ENCODE measurements at regions not wholly inside any gene's neighbourhood (a gene's known extent, or its start where the extent isn't known, plus 50 kb on each side); places are given as distances from the start of the nearest gene placed in this dataset.

DNA sequence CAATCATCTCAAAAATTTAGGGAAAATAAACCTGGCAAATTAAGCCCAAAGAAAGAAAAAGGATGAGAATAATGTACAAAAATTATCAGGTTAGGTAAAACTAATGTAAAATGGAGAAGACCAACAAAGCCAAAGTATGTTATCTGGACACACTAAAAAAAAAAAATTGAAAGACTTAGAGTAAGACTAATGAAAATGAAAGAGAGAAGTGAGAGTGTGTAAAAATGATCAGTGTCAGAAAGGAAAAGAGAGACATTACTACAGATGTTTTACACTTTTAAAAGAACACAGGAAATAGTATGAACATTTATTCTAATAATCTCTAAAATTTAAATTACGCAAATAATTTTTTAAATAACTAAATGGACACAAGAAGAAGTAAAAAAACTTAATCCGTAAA lies 573.3 kb upstream of the NR2F2 start:
- TF ChIP-seq, protein P1, sequence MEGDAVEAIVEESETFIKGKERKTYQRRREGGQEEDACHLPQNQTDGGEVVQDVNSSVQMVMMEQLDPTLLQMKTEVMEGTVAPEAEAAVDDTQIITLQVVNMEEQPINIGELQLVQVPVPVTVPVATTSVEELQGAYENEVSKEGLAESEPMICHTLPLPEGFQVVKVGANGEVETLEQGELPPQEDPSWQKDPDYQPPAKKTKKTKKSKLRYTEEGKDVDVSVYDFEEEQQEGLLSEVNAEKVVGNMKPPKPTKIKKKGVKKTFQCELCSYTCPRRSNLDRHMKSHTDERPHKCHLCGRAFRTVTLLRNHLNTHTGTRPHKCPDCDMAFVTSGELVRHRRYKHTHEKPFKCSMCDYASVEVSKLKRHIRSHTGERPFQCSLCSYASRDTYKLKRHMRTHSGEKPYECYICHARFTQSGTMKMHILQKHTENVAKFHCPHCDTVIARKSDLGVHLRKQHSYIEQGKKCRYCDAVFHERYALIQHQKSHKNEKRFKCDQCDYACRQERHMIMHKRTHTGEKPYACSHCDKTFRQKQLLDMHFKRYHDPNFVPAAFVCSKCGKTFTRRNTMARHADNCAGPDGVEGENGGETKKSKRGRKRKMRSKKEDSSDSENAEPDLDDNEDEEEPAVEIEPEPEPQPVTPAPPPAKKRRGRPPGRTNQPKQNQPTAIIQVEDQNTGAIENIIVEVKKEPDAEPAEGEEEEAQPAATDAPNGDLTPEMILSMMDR (optimal IDR thresholded peaks at IDR 0.05 in 1 of 3, IDR thresholded peaks at IDR 0.05 in 1 of 3, conservative IDR thresholded peaks at IDR 0.05 in 1 of 3; ENCODE audit: extremely low read depth in 1 of 3, insufficient read depth in 2 of 3, low read length in 3 of 3) = no peak
- no peak for TF ChIP-seq EZH2 (IDR thresholded peaks at IDR 0.05; ENCODE audit: low read length)

Measured in keratinocyte (primary cell).